GM21526 (cell line): ENCODE measurements at regions not wholly inside any gene's neighbourhood (a gene's known extent, or its start where the extent isn't known, plus 50 kb on each side); places are given as distances from the start of the nearest gene placed in this dataset.
"Not testable (repeated sequence)": the region's sequence is repeated elsewhere in the genome, so short reads cannot be mapped to it uniquely, and the experiment has no call there.

Experiments
- ATAC-seq: cut with Tn5 transposase; IDR thresholded peaks from one replicate; pipeline ENCODE4 v1.9.1; 2021; ENCODE audit warnings: moderate library complexity; ENCODE audit not compliant: unreplicated experiment, low FRiP score

GRCh38 chr21:31538816-31539215, 120.7 kb upstream of the SOD1 start:
- ATAC-seq: no peak

- no peak for ATAC-seq
Measured at GRCh38 chr21:31537872-31538576, 121.5 kb upstream of the SOD1 start.

GRCh38 chr21:31536138-31536537, 123.4 kb upstream of the SOD1 start:
- ATAC-seq: no peak

DNA sequence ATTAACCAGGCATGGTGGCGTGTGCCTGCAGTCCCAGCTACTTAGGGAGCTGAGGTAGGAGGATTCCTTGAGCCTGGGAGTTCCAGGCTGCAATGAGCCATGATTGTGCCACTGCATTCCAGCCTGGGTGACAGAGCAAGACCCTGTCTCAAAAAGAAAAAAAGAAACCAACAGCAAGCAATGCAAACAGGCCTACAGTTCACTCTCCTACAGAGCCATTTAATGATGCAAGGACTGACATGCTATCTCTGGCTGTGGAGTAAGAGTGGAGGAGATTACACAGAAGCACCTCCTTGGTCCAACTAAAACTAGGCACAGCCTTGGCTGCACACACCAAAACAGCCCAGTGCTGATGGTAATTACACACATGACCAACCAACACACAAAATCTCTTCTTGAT, 127.5 kb upstream of the SOD1 start:
- no peak for ATAC-seq

DNA sequence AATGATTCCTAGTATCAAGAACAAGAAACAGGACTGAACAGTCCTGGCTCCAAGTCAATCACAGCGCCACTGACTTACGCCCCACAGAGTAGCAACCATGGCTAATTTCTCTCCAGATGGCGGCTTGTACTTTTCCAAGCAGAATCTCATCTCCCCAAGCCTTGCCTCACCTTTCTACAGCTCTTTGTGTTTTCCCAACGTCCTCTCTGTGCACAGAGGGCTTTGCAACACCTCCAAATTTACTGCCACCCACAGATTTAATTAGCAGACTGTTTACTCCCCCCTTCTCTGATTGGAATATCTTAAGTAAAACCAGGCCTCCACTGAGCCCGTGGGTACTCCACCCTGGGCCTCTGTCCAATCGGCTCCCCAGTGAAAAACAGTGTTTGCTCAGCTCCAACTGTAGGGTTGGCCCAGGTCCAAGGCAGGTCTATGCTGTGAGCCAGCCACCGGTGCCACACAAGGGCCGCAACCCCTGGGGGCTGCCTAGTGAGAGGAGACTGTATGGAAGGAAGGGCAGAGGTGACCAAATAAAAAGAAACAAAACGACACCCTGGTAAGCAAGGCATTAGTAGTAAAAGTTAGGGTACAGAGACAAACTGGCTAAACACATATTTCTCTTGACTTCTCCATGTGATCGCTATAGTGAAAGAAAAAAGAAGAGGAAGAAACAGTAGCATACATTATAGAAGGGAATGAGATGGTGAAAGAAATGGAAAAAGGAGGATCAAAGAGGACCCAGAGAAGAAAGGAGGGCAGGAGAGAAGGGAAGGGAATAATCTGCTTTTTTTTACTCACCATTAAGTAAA, 128.4 kb upstream of the SOD1 start:
- no peak for ATAC-seq

GRCh38 chr21:31530364-31530763, 129.1 kb upstream of the SOD1 start:
- no peak for ATAC-seq

- ATAC-seq: no peak
Measured at GRCh38 chr21:31529406-31529805, 130.1 kb upstream of the SOD1 start.

- no peak for ATAC-seq
Measured at GRCh38 chr21:31526040-31526439, 133.5 kb upstream of the SOD1 start.

- ATAC-seq: no peak
Measured at GRCh38 chr21:31524140-31524539, 135.4 kb upstream of the SOD1 start.

DNA sequence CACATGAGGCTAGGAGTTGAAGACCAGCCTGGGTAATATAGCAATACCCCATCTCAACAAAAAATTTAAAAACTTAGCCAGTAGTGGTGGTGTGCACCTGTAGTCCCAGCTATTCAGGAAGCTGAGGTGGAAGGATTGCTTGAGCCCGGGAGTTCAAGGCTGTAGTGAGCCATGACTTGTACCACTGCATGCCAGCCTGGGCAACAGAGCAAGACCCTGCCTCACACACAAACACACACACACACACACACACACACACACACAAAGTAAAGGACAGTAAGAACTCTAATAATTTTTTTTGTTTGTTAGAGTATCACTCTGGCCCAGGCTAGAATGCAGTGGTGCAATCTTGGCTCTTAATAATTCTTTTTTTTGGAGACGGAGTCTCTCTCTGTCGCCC, 138.0 kb upstream of the SOD1 start:
- no peak for ATAC-seq

GRCh38 chr21:31520561-31521098, 138.9 kb upstream of the SOD1 start:
- ATAC-seq: no peak

DNA sequence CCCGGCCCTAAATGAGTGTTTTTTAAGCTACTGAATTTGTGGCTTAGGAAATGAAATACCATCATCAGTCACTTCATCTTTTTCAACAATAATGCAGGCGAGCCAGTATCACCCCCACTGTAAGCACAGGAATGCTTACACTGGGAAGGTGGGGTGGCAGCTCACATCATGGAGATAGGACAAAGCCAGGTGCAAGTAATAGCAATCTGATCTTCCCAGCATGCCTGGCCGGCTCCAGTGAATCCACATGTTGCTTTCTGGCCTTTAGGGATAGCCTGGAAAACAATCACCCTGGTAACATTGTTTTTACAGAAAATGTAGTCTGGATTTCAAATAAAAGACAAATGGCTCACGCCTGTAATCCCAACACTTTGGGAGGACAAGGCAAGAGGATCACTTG, 140.9 kb upstream of the SOD1 start:
- no peak for ATAC-seq

- ATAC-seq: no peak
Measured at GRCh38 chr21:31517664-31518414, 141.7 kb upstream of the SOD1 start.

DNA sequence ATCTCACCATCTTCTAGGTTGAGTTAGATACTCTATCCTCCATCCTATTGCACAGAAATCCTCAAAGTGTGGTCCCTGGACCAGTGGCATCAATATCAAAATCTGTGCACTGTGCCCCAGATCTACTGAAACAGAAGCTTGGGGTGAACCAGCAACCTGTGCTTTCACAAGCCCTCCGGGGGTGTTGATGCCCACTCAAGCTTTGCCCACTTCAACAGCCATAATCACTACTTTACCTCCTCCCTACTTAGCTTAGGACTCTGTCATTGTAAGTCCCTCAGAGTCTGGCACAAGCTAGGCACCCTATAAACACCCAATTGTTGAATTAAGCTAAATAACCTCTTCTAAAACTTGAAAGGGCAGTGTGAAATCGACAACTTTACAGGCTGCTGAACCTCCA, 144.2 kb upstream of the SOD1 start:
- ATAC-seq: no peak

DNA sequence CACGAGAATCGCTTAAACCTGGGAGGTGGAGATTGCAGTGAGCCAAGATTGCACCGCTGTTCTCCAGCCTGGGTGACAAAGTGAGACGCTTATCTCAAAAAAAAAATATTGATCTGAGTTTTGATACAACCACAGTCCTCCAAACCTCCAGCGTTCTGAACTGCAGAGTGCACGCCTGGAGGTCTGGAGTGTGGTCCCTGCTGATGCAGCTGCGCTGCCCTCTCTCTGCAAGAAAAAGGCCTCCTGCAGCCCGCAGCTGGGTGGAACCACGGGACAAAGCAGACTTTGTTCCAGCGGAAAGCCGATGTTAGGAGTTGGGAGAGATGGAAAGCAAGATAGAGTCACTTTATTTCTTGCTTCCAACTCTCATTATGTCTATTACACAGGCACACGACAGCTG, 144.9 kb upstream of the SOD1 start:
- ATAC-seq: no peak

GRCh38 chr21:31513541-31513940, 146.0 kb upstream of the SOD1 start:
- not testable (repeated sequence) for ATAC-seq

- not testable (repeated sequence) for ATAC-seq
Measured at GRCh38 chr21:31511999-31512398, 147.5 kb upstream of the SOD1 start.

DNA sequence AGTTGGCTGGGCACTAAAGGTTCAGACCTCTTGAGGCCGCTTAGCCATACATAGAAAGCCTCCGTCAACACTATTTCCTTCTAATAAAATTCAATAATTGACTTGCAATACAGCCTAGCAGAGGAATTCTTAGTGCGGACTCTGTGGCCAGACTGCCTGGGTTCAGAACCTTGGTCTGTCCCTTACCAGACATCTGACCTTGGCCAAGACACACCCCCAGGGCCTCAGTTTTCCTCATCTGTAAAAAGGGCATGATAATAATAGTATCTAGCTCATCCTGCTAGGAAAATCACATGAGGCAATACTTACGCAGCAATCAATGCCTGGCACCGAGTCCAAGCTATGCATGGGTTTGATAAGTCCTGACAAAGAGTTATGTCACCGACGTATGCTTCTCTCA, 148.2 kb upstream of the SOD1 start:
- no peak for ATAC-seq

- peak; percentile 43 for ATAC-seq
Measured at GRCh38 chr21:31509194-31510017, 150.1 kb upstream of the SOD1 start.

DNA sequence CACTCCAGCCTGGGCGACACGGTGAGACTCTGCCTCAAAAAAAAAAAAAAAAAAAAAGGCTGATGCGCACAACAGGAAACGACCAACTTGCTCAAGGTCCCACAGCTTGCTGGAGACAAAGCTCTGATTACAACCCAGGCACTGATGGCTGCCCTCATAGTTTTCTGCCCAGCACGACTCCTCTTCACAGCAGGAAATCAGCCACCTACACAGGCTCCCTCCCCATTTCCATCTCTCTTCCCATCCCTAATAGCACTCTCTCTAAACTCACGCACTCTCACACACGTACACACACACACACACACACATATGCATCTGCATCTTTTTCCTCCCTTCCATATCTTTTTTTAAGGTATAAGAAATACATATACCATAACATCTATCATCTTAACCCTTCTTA, 153.5 kb upstream of the SOD1 start:
- ATAC-seq: no peak
